CD4-positive, alpha-beta T cell treated with Interleukin-15 for 4 hours (primary cell): ENCODE measurements at regions not wholly inside any gene's neighbourhood (a gene's known extent, or its start where the extent isn't known, plus 50 kb on each side); places are given as distances from the start of the nearest gene placed in this dataset.
"Not testable (repeated sequence)": the region's sequence is repeated elsewhere in the genome, so short reads cannot be mapped to it uniquely, and the experiment has no call there.

Experiments
- DNase-seq: peaks from one replicate; pipeline ENCODE4 v3.0.0-alpha.2; 2020; ENCODE audit warnings: low spot score

DNA sequence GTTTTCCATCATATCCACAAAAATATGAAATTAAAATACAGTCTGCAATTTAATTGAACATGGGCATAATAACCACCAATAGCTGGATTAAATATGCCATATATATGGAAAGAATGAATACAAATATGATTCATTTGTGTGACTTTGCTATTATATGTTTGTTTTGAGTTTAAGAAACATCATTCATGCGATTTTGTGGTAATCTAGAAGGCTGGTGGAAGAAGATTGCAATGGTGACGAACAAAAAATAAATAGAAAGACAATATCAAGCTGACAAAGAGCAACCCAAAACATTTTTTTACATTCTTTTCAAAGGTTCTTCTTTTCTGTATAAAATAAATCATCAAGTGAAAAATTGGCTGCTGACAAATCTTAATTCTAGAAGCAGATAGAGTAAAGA is 610.0 kb downstream of the MAT2B start:
- no peak for DNase-seq

DNA sequence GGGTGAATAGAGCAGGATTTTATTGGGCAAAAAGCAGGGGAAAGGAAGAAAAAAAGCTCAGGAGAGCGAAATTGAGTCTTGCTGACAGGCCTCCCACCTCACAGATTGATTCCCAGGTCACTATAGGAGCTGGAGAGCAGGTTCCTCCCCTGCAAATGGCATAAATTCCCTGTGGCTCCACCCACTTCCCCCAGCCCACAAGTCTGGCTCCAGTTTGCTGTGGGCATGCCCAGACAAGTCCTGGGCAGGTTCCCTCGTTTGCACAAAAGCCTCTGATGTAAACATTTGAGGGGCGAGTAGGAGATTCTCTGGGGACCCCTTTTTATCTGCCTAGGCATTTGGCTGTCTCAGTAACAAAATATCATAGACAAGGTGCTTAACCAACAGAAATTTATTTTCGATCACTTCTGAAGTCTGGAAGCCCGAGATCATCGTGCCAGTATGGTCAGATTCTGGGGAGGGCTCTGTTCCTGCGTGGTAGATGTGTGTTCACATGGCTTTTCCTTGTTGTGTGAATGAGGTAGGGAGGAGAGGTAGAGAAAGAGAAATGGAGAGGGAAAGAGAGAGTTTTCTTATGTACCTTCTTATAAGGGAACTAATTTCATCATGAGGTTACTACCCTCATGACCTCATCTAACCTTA is 614.5 kb downstream of the MAT2B start:
- DNase-seq = no peak

DNA sequence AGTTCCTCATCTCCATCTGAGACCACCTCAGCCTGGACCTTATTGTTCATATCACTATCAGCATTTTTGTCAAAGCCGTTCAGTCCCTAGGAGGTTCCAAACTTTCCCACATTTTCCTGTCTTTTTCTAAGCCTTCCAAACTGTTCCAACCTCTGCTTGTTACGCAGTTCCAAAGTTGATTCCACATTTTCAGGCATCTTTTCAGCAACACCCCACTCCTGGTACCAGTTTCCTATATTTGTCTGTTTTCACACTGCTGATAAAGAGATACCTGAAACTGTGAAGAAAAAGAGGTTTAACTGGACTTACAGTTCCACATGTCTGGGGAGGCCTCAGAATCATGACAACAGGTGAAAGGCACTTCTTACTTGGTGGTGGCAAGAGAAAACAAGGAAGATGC is 622.1 kb downstream of the MAT2B start:
- DNase-seq = no peak

DNA sequence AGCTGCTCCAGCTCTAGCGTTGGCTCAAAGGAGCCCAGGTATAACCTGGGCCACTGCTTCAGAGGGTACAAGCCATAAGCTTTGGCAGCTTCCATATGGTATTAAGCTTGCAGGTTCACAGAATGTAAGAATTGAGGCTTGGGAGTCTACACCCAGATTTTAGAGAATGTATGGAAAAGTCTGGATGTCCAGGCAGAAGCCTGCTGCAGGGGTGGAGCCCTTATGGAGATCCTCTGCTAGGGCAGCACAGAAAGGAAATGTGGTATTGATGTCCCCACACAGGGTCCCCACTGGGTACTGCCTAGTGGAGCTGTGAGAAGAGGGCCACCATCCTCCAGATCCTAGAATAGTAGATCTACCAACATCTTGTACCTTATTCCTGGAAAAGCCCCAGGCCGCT is 626.9 kb downstream of the MAT2B start:
- DNase-seq = no peak

DNA sequence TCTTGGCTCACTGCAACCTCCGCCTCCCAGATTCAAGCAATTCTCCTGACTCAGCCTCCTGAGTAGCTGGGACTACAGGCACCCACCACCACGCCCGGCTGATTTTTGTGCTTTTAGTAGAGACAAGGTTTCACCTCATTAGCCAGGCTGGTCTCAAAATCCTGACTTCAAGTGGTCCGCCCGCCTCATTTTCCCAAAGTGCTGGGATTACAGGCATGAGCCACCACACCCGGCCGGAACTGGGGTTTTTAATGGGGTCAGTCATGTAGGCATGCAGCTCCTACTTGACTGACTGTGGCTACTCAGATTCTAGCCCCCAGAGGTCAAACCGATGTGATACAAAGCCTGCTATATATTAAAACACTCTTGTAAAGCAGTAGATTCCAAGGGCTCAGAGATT is 631.7 kb downstream of the MAT2B start:
- no peak for DNase-seq

DNA sequence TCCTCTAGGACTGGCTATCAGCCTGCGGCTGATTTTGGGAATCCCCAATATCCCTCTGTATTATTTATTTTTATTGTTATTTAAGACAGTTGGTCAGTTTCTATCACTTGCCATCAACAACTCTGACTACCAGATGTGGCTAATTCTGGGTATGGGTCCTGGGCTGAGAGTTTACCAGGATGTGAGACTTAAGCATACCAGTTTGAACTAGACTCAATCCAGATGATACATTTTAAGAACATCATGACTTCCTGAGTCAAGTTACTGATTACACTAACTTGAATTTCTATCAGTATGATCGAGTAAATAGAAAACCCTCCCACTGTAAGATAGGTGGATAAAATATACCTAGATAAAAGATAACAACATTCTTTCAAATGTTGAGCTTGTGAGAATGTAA is 634.0 kb downstream of the MAT2B start:
- DNase-seq = no peak

DNA sequence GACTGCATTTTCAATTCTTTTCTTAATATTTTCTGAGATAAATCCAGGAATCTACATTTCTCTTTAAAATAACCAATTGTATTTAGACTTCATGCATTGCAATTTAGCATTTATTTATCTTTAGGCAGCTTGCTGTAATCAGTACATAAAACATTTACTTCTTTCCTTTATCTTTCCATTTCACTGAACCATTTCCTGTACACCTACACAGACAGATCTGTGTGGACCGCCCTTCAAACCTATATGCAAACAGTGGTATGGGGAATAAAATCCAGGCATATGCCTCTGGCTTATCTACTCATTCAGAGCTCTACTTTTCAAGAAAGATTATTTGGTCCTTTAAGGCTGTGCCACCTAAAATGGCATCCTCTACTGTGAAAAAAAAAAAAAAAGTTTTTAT is 640.0 kb downstream of the MAT2B start:
- DNase-seq = no peak

DNA sequence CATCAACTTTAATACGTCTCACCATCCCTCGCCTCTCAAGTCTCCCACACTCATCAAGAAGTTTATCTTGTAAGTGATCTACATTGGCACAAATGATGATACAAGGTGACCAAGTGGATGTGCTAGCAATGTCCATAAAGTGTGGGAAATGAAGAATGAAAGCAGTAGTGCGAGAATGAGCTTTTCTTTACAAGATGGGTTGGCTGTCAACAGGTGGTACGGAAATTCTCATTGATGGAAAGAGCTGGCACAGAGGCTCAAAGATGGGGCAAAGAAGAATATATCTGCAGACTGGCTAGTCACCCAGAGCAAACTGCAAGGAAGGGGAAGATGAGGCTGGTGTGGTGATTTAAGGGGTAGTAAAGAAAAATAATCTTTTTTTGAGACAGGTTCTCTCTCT is 640.8 kb downstream of the MAT2B start:
- no peak for DNase-seq

DNA sequence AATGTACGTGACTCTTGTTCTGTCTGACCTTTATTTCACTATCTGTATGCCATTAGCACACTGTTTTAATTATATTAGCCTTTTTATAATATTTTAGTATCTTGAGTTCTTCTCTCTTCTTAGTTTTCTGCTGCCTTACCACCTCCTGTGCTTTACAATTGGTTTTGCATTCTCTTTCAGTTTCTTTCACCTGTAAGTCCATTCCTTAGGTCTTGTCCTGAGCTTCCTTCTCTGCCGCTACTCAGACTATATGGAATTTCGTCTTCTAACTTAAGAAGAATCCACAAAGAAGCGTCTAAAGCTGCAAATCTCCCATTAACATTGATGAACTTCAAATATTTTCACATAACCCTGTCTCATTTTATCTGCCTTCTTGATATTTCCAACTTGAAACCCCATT is 642.9 kb downstream of the MAT2B start:
- no peak for DNase-seq

DNA sequence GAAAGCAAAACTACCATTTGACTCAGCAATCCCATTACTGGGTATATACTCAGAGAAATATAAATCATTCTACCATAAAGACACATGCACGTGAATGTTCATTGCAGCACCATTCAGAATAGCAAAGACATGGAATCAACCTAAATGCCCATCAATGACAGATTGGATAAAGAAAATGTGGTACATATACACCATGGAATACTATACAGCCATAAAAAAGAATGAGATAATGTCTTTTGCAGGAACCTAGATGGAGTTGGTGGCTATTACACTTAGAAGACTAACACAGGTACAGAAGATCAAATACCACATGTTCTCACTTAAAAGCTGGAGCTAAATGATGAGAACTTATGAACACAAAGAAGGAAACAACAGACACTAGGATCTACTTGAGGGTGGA is 647.1 kb downstream of the MAT2B start:
- DNase-seq = not testable (repeated sequence)

DNA sequence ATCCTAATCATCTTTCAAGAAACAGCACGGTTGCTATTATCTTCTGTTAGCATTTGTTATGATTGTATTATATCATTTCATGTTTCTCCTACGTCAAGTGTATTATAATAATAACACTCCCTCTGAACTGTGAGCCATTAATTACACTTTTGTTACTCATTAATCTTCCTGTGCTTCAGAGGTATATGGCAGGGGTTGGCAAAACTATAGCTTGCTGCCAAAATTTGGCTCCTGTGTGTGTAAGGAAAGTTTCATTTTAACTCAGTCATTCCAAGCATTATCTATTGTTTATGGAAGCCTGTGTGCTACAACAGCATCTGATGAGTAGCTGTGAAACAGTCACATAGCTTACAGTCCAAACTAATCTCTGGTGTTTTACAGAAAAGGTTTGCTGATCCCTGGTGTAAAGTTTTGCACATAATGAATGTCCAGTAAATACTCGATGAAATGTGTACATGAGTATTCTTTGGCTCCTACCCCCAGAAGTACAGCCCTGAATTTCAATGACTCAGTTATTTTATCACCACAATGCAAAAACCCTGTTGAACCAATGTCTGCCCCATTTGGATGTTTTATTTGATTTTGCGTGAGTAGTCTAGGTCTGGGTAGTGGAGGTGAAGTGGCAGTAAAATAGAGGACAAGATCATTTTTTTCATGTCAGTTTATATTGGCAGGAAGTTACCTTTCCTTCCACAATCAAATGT is 648.2 kb downstream of the MAT2B start:
- no peak for DNase-seq

DNA sequence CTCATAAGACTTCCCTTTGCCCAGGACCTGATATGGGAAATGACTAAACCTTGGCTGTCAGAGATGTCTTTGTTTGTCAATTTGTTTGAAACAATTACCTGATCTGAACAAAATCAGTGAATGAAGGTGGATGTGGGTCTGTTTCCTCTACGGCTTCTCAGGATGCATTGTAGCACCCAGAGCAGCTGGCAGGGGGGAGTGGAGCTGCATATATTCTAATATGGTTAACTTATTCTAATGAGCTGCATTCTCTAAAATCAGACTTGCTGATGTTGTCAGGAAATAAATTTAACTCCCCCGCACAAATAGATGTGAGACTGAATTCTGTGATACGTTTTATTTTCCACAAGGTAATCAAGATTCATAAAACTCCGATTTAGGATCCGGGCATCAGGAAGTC is 665.4 kb downstream of the MAT2B start:
- no peak for DNase-seq

DNA sequence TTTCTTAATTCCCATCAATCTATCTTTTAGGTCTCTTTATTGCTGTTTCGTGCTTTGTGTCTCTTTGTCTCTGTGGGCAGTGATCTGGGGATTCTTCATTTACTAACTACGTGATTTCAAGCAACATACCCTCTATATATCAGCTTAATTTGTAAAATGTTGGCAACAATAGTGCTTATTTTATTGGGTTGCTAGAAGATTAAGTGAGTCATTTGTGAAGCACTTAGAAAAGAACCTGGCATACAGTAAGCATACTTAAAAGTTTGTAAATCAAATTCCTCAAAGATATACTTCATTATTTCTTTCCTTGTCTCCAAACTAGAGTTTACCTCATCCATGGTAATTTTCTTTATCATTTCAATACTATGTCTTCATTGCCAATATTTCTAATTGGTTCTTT is 669.7 kb downstream of the MAT2B start:
- no peak for DNase-seq

DNA sequence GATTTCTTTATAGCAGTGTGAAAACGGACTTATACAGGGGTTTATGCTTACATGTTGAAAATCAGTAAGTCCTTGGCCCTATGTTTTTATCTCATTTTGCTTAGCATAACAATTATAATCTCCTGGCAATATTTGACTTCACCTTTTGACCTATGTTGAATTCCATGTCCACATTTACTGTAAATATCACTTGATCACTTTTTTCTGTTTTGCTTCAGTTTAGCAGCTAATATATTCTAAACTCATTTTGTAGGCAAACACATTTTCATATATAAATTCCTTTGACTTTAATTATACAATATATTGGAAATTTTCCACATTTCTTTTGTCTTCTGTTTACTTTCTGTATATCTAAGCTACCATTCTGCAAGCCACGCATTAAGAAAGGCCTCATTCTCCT is 674.0 kb downstream of the MAT2B start:
- no peak for DNase-seq

DNA sequence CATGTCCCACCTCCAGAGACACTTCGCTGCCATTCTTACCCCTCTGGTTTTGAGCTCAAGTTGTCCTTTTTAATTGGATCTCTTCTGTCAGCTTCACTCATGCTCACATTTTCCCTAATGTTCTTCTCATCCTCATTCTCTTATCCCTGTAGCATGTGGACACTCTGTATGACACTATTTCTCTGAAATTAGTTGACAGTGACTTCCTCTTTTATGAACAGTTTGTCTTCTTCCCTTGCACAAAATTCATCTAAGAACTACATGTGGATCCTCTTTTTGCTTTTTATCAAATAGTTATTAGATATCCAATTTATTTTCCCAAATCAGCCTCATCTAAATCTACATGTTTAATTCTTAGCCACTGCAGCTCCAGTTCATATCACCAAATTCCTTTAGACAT is 676.2 kb downstream of the MAT2B start:
- no peak for DNase-seq

DNA sequence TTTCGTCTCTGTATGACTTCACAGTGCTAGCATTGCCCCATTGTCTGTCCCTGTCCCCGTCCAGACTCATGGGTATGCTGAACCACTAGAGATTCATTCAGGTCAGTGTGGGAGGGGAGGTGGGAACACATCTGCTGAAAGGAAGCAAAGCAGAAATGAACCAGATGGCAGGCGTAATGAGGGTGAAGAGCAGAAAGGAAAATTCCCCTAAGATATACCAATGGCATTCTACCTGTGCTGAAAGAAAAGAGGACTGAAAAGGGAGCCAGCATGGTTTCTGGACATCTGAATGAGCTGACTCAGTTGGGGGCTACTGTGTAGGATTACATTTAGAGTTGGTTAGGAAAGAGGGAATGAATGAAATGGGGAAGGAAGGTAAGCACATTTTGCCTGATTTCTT is 678.7 kb downstream of the MAT2B start:
- no peak for DNase-seq

DNA sequence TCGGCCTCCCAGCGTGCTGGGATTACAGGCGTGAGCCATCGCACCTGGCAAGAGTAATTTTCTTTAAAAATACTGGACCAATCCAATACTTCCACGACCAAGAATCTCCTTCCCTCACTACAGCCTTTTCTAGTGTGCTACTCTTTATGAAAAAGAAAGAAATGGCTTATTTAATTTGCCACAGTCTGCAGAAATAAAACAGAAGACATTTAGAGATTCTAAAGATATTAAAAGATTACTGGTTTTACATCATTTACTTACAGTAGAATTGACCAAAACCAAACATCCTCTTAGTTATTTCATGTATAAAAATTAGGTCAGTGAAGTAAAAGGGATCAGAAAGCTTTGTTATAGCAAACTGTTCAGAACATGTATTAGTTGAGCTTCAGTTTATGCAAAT is 679.6 kb downstream of the MAT2B start:
- no peak for DNase-seq

DNA sequence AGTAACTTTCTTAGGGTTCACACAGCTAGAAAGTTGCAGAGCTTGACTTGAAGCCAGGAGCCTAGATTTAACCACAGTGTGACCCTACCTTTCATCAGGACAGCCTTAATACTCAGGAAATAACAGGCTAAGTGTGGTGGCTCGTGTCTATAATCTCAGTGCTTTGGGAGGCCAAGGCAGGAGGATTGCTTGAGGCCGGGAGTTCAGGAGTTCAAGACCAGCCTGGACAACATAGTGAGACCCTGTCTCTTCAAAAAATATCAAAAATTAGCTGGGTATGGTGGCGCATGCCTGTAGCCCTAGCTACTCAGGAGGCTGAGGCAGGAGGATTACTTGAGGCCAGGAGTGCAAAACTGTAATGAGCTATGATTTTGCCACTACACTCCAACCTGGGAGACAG is 681.1 kb downstream of the MAT2B start:
- no peak for DNase-seq

DNA sequence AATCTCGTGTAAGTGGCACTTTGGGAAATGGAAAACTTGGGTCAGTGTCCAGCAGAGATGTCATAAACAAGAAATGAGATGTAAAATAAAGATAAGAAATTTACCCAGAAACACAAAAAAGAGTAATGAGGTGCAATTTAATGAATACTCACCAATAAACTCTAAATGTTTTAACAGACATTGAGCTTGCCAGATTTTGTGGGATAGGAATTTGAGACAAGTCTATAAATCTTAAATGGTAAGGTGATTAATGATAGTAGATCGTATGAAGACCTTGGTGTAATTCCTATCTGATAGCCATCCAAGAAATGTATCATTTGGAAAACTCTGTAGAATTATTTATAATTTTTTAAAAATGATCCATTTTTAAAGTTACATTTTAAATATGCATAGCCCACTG is 682.4 kb downstream of the MAT2B start:
- no peak for DNase-seq

DNA sequence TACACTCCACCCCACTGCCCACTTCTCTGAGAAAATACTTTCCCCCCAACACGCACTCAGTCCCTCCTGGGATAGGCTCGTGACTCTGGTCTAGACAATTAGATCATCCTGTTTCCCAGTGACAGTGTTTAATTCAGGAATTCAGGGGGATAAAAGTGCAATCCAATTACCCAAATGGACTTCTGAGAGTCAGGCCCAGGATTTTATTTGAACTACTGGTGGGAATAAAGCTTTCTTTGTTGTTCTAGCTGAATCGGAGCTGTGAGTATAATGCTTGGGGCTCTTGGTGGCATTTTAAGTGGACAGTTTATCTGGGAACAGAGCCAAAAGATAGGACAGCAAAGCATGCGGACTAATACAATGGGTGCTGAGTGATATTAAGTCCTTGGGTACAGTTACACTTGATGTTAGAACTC is 683.3 kb downstream of the MAT2B start:
- no peak for DNase-seq

DNA sequence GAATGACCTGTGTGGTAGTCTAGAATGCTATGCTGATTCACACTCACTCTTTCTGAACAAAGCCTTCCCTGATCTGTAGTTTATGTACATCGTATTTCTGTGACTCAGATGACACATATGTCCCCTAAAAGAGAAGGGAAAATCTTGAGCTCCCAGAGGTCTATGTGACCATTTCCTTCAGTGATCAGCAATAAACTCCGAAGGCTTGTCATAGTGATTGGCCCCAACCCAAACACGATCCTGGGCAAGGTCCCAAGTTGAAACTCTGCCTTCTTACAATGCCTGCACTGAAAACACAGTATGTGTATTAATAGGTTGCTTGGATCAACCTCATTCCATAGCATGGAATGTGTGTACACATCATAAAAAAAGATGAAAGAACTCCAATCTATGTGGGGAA is 685.8 kb downstream of the MAT2B start:
- no peak for DNase-seq

DNA sequence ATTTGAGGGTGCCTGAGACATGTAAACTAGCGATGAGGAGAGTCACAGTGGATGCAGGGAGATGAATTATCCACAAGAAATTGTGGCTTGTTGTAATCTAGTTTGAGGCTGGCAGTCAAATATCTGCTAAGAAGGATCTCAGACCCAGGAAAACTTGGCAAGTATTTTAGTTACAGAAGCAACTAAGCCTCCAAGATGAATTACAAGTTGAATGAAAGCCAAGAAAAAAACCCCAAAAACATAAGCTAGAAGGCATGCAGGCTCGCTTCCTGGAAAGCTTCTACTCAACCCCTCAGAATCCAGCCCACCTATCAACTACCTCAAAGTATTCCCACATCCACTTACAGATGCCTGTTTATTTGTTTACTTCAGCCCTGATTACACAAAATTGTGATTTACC is 696.9 kb downstream of the MAT2B start:
- no peak for DNase-seq

DNA sequence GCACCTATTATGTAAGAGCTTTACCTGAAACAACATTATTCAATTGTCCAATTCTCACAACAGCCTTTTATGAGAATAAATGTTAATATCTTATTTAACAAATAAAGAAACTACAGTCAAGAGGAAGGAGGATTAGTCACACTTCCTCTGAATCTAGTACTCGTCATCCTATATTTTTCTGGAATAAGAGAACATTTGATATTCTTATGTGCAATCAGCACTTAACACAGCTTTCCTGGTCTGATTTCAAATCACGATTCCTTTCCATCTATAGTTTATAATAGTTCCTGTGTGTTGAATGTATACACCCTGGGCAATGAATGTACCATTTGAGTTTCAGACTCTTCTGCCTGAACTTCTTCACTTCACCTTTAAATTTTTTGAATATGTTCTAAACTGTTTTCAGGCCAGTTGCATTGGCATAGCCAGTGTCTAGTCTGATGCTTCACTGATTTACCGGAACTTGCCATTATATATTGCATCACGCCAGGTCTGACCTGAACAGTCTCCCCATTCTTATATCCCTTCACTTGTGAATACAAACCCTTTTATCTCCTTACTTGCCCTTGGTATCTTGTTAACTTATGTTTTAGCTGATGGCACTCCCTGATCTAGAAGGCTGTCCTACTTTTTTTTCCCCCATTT is 698.3 kb downstream of the MAT2B start:
- DNase-seq = no peak
